ENCODE measurements at regions not wholly inside any gene's neighbourhood (a gene's known extent, or its start where the extent isn't known, plus 50 kb on each side); places are given as distances from the start of the nearest gene placed in this dataset.
"Not testable (repeated sequence)": the region's sequence is repeated elsewhere in the genome, so short reads cannot be mapped to it uniquely, and the experiment has no call there.

GRCh38 chr2:12619975-12620374, 96.8 kb upstream of the TRIB2 start:
- H3K4me3 ChIP-seq (ENCODE audit: low read length in 2 of 2) = no peak overlapping the region
- no peaks in the 10 kb centered on the region for H3K9me3 ChIP-seq (ENCODE audit: control insufficient read depth in 1 of 2, low read length in 2 of 2)
- POLR2A ChIA-PET (ENCODE audit: partially characterized antibody) = interaction anchor here (0.7 kb wide), 1 partner anchor 96 kb away, joined by 4 read pairs; no protein-coding TSS in a partner anchor
- no peaks in the 10 kb centered on the region for H3K27me3 ChIP-seq (ENCODE audit: insufficient read depth, low read length)
- Mint-ChIP-seq H3K9me3 (no peaks in the 10 kb centered on the region), H3K27me3 (no peaks in the 10 kb centered on the region), H3K4me3 (no peak overlapping the region), H3K36me3 (no peaks in the 10 kb centered on the region), H3K4me1 (peaks cover 6 to 11% (median 8%) of the 10 kb centered on the region in 4 donors), H3K27ac (no peak overlapping the region)
- DNase-seq = no peak
- H3K27ac ChIP-seq (ENCODE audit: low read depth, low read length) = no peak overlapping the region
- CTCF ChIA-PET (ENCODE audit: partially characterized antibody) = no interaction called here
- intact Hi-C loops (cut with micrococcal nuclease) = no loop called here
- no peaks in the 10 kb centered on the region for H3K4me1 ChIP-seq (ENCODE audit: insufficient read depth, low read length)
- H3K36me3 ChIP-seq (ENCODE audit: insufficient read depth, low read length) = no peaks in the 10 kb centered on the region

- no peaks in the 10 kb centered on the region for H3K27me3 Mint-ChIP-seq
- no peaks in the 10 kb centered on the region for H3K9me3 Mint-ChIP-seq
- Histone ChIP-seq H3K9me3 (ENCODE audit: control insufficient read depth in 1 of 2, low read length in 2 of 2) (no peaks in the 10 kb centered on the region), H3K27me3 (ENCODE audit: insufficient read depth, low read length) (no peaks in the 10 kb centered on the region), H3K4me3 (ENCODE audit: low read length in 2 of 2) (no peak overlapping the region), H3K27ac (ENCODE audit: low read depth, low read length) (no peak overlapping the region), H3K36me3 (ENCODE audit: insufficient read depth, low read length) (no peaks in the 10 kb centered on the region), H3K4me1 (ENCODE audit: insufficient read depth, low read length) (no peaks in the 10 kb centered on the region)
- ChIA-PET CTCF (ENCODE audit: partially characterized antibody) (interaction anchor here (0.7 kb wide), 1 partner anchor 534 kb away, joined by 3 read pairs; no protein-coding TSS in a partner anchor), POLR2A (ENCODE audit: partially characterized antibody) (interaction anchor here (0.7 kb wide), 1 partner anchor 95 kb away, joined by 4 read pairs; no protein-coding TSS in a partner anchor)
- H3K36me3 Mint-ChIP-seq = no peaks in the 10 kb centered on the region
- H3K27ac Mint-ChIP-seq = no peak overlapping the region
- no peak overlapping the region for H3K4me3 Mint-ChIP-seq
- intact Hi-C loops (cut with micrococcal nuclease) = no loop called here
- H3K4me1 Mint-ChIP-seq = peaks cover 13 to 18% (median 14%) of the 10 kb centered on the region in 4 donors
- DNase-seq = no peak
Observed at GRCh38 chr2:12620759-12621158, 96.0 kb upstream of the TRIB2 start.

- no peaks in the 10 kb centered on the region for H3K27me3 ChIP-seq (ENCODE audit: insufficient read depth, low read length)
- Mint-ChIP-seq H3K27ac (no peak overlapping the region), H3K4me3 (no peak overlapping the region), H3K4me1 (peaks cover 13 to 15% (median 14%) of the 10 kb centered on the region in 4 donors), H3K36me3 (no peaks in the 10 kb centered on the region), H3K27me3 (peaks cover 0 to 2% of the 10 kb centered on the region in 2 donors), H3K9me3 (no peaks in the 10 kb centered on the region)
- no peak overlapping the region for H3K4me3 ChIP-seq (ENCODE audit: low read length in 2 of 2)
- no peak overlapping the region for H3K27ac ChIP-seq (ENCODE audit: low read depth, low read length)
- no peaks in the 10 kb centered on the region for H3K36me3 ChIP-seq (ENCODE audit: insufficient read depth, low read length)
- H3K9me3 ChIP-seq (ENCODE audit: control insufficient read depth in 1 of 2, low read length in 2 of 2) = no peaks in the 10 kb centered on the region
- ChIA-PET CTCF (ENCODE audit: partially characterized antibody) (interaction anchor here (1.2 kb wide), 1 partner anchor 308 kb away, joined by 3 read pairs; no protein-coding TSS in a partner anchor), POLR2A (ENCODE audit: partially characterized antibody) (no interaction called here)
- intact Hi-C loops (cut with micrococcal nuclease) = no loop called here
- H3K4me1 ChIP-seq (ENCODE audit: insufficient read depth, low read length) = no peaks in the 10 kb centered on the region
- no peak for DNase-seq
Observed at GRCh38 chr2:12623051-12623450, 93.7 kb upstream of the TRIB2 start.

- Histone ChIP-seq H3K27me3 (ENCODE audit: insufficient read depth, low read length) (no peaks in the 10 kb centered on the region), H3K27ac (ENCODE audit: low read depth, low read length) (no peak overlapping the region), H3K4me3 (ENCODE audit: low read length in 2 of 2) (no peak overlapping the region), H3K9me3 (ENCODE audit: control insufficient read depth in 1 of 2, low read length in 2 of 2) (no peaks in the 10 kb centered on the region), H3K36me3 (ENCODE audit: insufficient read depth, low read length) (no peaks in the 10 kb centered on the region), H3K4me1 (ENCODE audit: insufficient read depth, low read length) (no peaks in the 10 kb centered on the region)
- ChIA-PET POLR2A (ENCODE audit: partially characterized antibody) (interaction anchor here (1.3 kb wide), 1 partner anchor 12 kb away, joined by 3 read pairs; no protein-coding TSS in a partner anchor), CTCF (ENCODE audit: partially characterized antibody) (interaction anchor here (1.0 to 1.6 kb wide), 2 partner anchors 15 to 92 kb away, joined by 3 to 5 read pairs; partner anchors contain the start of gene TRIB2)
- H3K4me1 Mint-ChIP-seq = peaks cover 13 to 15% (median 14%) of the 10 kb centered on the region in 4 donors
- H3K27ac Mint-ChIP-seq = no peak overlapping the region
- peaks cover 0 to 2% of the 10 kb centered on the region in 2 donors for H3K27me3 Mint-ChIP-seq
- no peak for DNase-seq
- H3K9me3 Mint-ChIP-seq = no peaks in the 10 kb centered on the region
- intact Hi-C loops (cut with micrococcal nuclease) = no loop called here
- H3K36me3 Mint-ChIP-seq = no peaks in the 10 kb centered on the region
- no peak overlapping the region for H3K4me3 Mint-ChIP-seq
Observed at GRCh38 chr2:12624384-12624783, 92.4 kb upstream of the TRIB2 start.

GRCh38 chr2:12624905-12625598, 91.7 kb upstream of the TRIB2 start:
- no peaks in the 10 kb centered on the region for H3K27me3 ChIP-seq (ENCODE audit: insufficient read depth, low read length)
- H3K27ac ChIP-seq (ENCODE audit: low read depth, low read length) = no peak overlapping the region
- no peak overlapping the region for H3K4me3 Mint-ChIP-seq
- intact Hi-C loops (cut with micrococcal nuclease) = no loop called here
- ChIA-PET CTCF (ENCODE audit: partially characterized antibody) (interaction anchor here (0.9 to 1.6 kb wide), 3 partner anchors 14 to 92 kb away, joined by 3 to 5 read pairs (median 3); partner anchors contain the start of gene TRIB2), POLR2A (ENCODE audit: partially characterized antibody) (interaction anchor here (1.3 kb wide), 1 partner anchor 12 kb away, joined by 3 read pairs; no protein-coding TSS in a partner anchor)
- H3K4me3 ChIP-seq (ENCODE audit: low read length in 2 of 2) = no peak overlapping the region
- peak overlapping the region in 3 of 7 donors; percentile 9 to 69 (median 39) for H3K27ac Mint-ChIP-seq
- no peaks in the 10 kb centered on the region for H3K36me3 Mint-ChIP-seq
- no peaks in the 10 kb centered on the region for H3K9me3 ChIP-seq (ENCODE audit: control insufficient read depth in 1 of 2, low read length in 2 of 2)
- peaks cover 13 to 14% (median 13%) of the 10 kb centered on the region in 4 donors for H3K4me1 Mint-ChIP-seq
- H3K36me3 ChIP-seq (ENCODE audit: insufficient read depth, low read length) = no peaks in the 10 kb centered on the region
- H3K9me3 Mint-ChIP-seq = no peaks in the 10 kb centered on the region
- peaks cover 0 to 2% of the 10 kb centered on the region in 2 donors for H3K27me3 Mint-ChIP-seq
- peak in 1 of 5 donors; percentile 37 for DNase-seq
- H3K4me1 ChIP-seq (ENCODE audit: insufficient read depth, low read length) = no peaks in the 10 kb centered on the region

- POLR2A ChIA-PET (ENCODE audit: partially characterized antibody); intact Hi-C loops (cut with micrococcal nuclease); H3K4me3 Mint-ChIP-seq; H3K9me3 Mint-ChIP-seq; H3K27ac ChIP-seq (ENCODE audit: low read depth, low read length); H3K36me3 Mint-ChIP-seq; H3K9me3 ChIP-seq (ENCODE audit: control insufficient read depth in 1 of 2, low read length in 2 of 2); CTCF ChIA-PET (ENCODE audit: partially characterized antibody); H3K4me3 ChIP-seq (ENCODE audit: low read length in 2 of 2); DNase-seq; H3K27me3 ChIP-seq (ENCODE audit: insufficient read depth, low read length); H3K36me3 ChIP-seq (ENCODE audit: insufficient read depth, low read length); H3K27me3 Mint-ChIP-seq; H3K4me1 ChIP-seq (ENCODE audit: insufficient read depth, low read length): not testable (repeated sequence)
- H3K4me1 Mint-ChIP-seq = peaks cover 10 to 13% (median 11%) of the 10 kb centered on the region in 4 donors
- peak overlapping the region in 1 of 7 donors; percentile 70 for H3K27ac Mint-ChIP-seq
Observed at GRCh38 chr2:12628541-12628940, 88.2 kb upstream of the TRIB2 start.

- peaks cover 23 to 33% (median 30%) of the 10 kb centered on the region in 4 donors for H3K4me1 Mint-ChIP-seq
- H3K27ac ChIP-seq (ENCODE audit: low read depth, low read length) = no peak overlapping the region
- H3K36me3 Mint-ChIP-seq = no peaks in the 10 kb centered on the region
- POLR2A ChIA-PET (ENCODE audit: partially characterized antibody) = no interaction called here
- no peak for DNase-seq
- H3K4me3 Mint-ChIP-seq = no peak overlapping the region
- no peaks in the 10 kb centered on the region for H3K27me3 ChIP-seq (ENCODE audit: insufficient read depth, low read length)
- intact Hi-C loops (cut with micrococcal nuclease) = no loop called here
- no peak overlapping the region for H3K4me3 ChIP-seq (ENCODE audit: low read length in 2 of 2)
- peaks cover 0 to 2% (median 0%) of the 10 kb centered on the region in 8 donors for H3K9me3 Mint-ChIP-seq
- peaks cover 16% of the 10 kb centered on the region for H3K4me1 ChIP-seq (ENCODE audit: insufficient read depth, low read length)
- H3K27ac Mint-ChIP-seq = peak overlapping the region in 1 of 7 donors; percentile 47
- CTCF ChIA-PET (ENCODE audit: partially characterized antibody) = interaction anchor here (1.0 to 1.3 kb wide), 2 partner anchors 43 to 206 kb away, joined by 3 to 4 read pairs; no protein-coding TSS in a partner anchor
- H3K9me3 ChIP-seq (ENCODE audit: control insufficient read depth in 1 of 2, low read length in 2 of 2) = no peaks in the 10 kb centered on the region
- no peaks in the 10 kb centered on the region for H3K27me3 Mint-ChIP-seq
- H3K36me3 ChIP-seq (ENCODE audit: insufficient read depth, low read length) = no peaks in the 10 kb centered on the region
Observed at GRCh38 chr2:12636837-12637581, 79.7 kb upstream of the TRIB2 start.

Data from CD4-positive, alpha-beta memory T cell (primary cell).